Smooth muscle cell (in vitro differentiated cells): ENCODE measurements at regions not wholly inside any gene's neighbourhood (a gene's known extent, or its start where the extent isn't known, plus 50 kb on each side); places are given as distances from the start of the nearest gene placed in this dataset.

ENCODE experiments used
- DNase-seq: peaks from one replicate; lab custom pipeline; 2025; ENCODE audit not compliant: unreplicated experiment; lab: John Stamatoyannopoulos, UW
- H2AFZ ChIP-seq: fragments of 200-600 bp; sonication (generic); 2 replicates; pipeline ENCODE4 v1.6.0; 2016; ENCODE audit warnings: antibody characterized with exemption, low read depth, mild to moderate bottlenecking
- H3F3A ChIP-seq: fragments of 200-600 bp; sonication (generic); 2 replicates; pipeline ENCODE4 v1.6.0; 2017; ENCODE audit warnings: antibody characterized with exemption, low read depth
- H3K27ac ChIP-seq: fragments of 200-600 bp; sonication (generic); 2 replicates; pipeline ENCODE4 v1.5.1; 2016; ENCODE audit warnings: low read depth, mild to moderate bottlenecking
- H3K27me3 ChIP-seq: fragments of 200-600 bp; sonication (generic); 2 replicates; pipeline ENCODE4 v1.6.1; 2016; ENCODE audit warnings: low read depth, mild to moderate bottlenecking
- H3K36me3 ChIP-seq: fragments of 200-600 bp; sonication (generic); 2 replicates; pipeline ENCODE4 v1.5.1; 2016; ENCODE audit warnings: low read depth
- H3K4me1 ChIP-seq: fragments of 200-600 bp; sonication (generic); 2 replicates; pipeline ENCODE4 v1.5.1; 2016; ENCODE audit warnings: low read depth
- H3K4me2 ChIP-seq: fragments of 200-600 bp; sonication (generic); 2 replicates; pipeline ENCODE4 v1.6.0; 2016; ENCODE audit warnings: mild to moderate bottlenecking
- H3K4me3 ChIP-seq: fragments of 200-600 bp; sonication (generic); 2 replicates; pipeline ENCODE4 v1.5.1; 2016; ENCODE audit warnings: mild to moderate bottlenecking
- H3K79me2 ChIP-seq: fragments of 200-600 bp; sonication (generic); 2 replicates; pipeline ENCODE4 v1.6.0; 2016; ENCODE audit warnings: low read depth, mild to moderate bottlenecking
- H3K9ac ChIP-seq: fragments of 200-600 bp; sonication (generic); 2 replicates; pipeline ENCODE4 v1.6.0; 2016; ENCODE audit warnings: low read depth
- H3K9me3 ChIP-seq: fragments of 200-600 bp; sonication (generic); replicated peaks from 2 replicates; pipeline ENCODE4 v1.5.1; 2016; ENCODE audit warnings: low read depth
- H4K20me1 ChIP-seq: fragments of 200-600 bp; sonication (generic); 2 replicates; pipeline ENCODE4 v1.6.0; 2016; ENCODE audit warnings: low read depth
- CTCF ChIP-seq: fragments of 200-600 bp; sonication (generic); IDR thresholded peaks from 2 replicates; pipeline ENCODE4 v1.5.1; 2017; ENCODE audit warnings: borderline replicate concordance, mild to moderate bottlenecking, antibody characterized with exemption; ENCODE audit not compliant: insufficient read depth, poor library complexity, severe bottlenecking
- WGBS: methylation state at CpG from one replicate; pipeline ENCODE4 v1.1.7; 2016; ENCODE audit warnings: low lambda C conversion rate; 5-methylcytosine and 5-hydroxymethylcytosine counted together

- H3K79me2 ChIP-seq: no peaks in the 10 kb centered on the region
- H3K4me1 ChIP-seq: no peaks in the 10 kb centered on the region
- no peak overlapping the region for H3K9ac ChIP-seq
- no peaks in the 10 kb centered on the region for H4K20me1 ChIP-seq
- H3F3A ChIP-seq: no peaks in the 10 kb centered on the region
- 100% methylated on average over 1 of the region's 1 CpG for WGBS
- H3K27ac ChIP-seq: no peak overlapping the region
- no peak for TF ChIP-seq CTCF
- no peak overlapping the region for H3K4me2 ChIP-seq
- H3K36me3 ChIP-seq: no peaks in the 10 kb centered on the region
- no peak overlapping the region for H3K4me3 ChIP-seq
- H3K9me3 ChIP-seq: peaks cover 4% of the 10 kb centered on the region
- no peaks in the 10 kb centered on the region for H3K27me3 ChIP-seq
- no peak overlapping the region for H2AFZ ChIP-seq
- DNase-seq: no peak
Measured at GRCh38 chr3:115533218-115533617, 90.1 kb upstream of the GAP43 start.

GRCh38 chr3:115536171-115536570, 87.1 kb upstream of the GAP43 start:
- Histone ChIP-seq H3K27ac (no peak overlapping the region), H4K20me1 (no peaks in the 10 kb centered on the region), H3K4me3 (no peak overlapping the region), H3K27me3 (no peaks in the 10 kb centered on the region), H3K4me2 (no peak overlapping the region), H3F3A (no peaks in the 10 kb centered on the region), H3K4me1 (no peaks in the 10 kb centered on the region), H3K9me3 (no peaks in the 10 kb centered on the region), H3K79me2 (no peaks in the 10 kb centered on the region), H3K9ac (no peak overlapping the region), H3K36me3 (no peaks in the 10 kb centered on the region), H2AFZ (no peak overlapping the region)
- no peak for DNase-seq
- WGBS: 91% methylated on average over 2 of the region's 2 CpGs
- no peak for TF ChIP-seq CTCF

GRCh38 chr3:115537669-115538068, 85.6 kb upstream of the GAP43 start:
- no peaks in the 10 kb centered on the region for H3K4me1 ChIP-seq
- H3K27me3 ChIP-seq: no peaks in the 10 kb centered on the region
- no peak overlapping the region for H3K4me3 ChIP-seq
- no peak for TF ChIP-seq CTCF
- no peaks in the 10 kb centered on the region for H3K36me3 ChIP-seq
- H3K9me3 ChIP-seq: no peaks in the 10 kb centered on the region
- H3F3A ChIP-seq: no peaks in the 10 kb centered on the region
- H3K27ac ChIP-seq: no peak overlapping the region
- DNase-seq: no peak
- no peak overlapping the region for H3K4me2 ChIP-seq
- no peaks in the 10 kb centered on the region for H3K79me2 ChIP-seq
- no peak overlapping the region for H3K9ac ChIP-seq
- no peak overlapping the region for H2AFZ ChIP-seq
- no peaks in the 10 kb centered on the region for H4K20me1 ChIP-seq
- WGBS: 88% methylated on average over 3 of the region's 3 CpGs

- Histone ChIP-seq H3K27me3 (no peaks in the 10 kb centered on the region), H4K20me1 (no peaks in the 10 kb centered on the region), H3K9me3 (no peaks in the 10 kb centered on the region), H3K79me2 (no peaks in the 10 kb centered on the region), H3K4me3 (no peak overlapping the region), H3K4me1 (no peaks in the 10 kb centered on the region), H3K36me3 (no peaks in the 10 kb centered on the region), H3F3A (no peaks in the 10 kb centered on the region), H3K27ac (no peak overlapping the region), H3K4me2 (no peak overlapping the region), H2AFZ (no peak overlapping the region), H3K9ac (no peak overlapping the region)
- TF ChIP-seq CTCF: no peak
- WGBS: 93% methylated on average over 3 of the region's 3 CpGs
- DNase-seq: no peak
Measured at GRCh38 chr3:115547207-115547606, 76.1 kb upstream of the GAP43 start.
